Endothelial cell of umbilical vein (primary cell): ENCODE measurements at regions not wholly inside any gene's neighbourhood (a gene's known extent, or its start where the extent isn't known, plus 50 kb on each side); places are given as distances from the start of the nearest gene placed in this dataset.

Experiments used
- BruUV-seq: library from RNA; stranded (reverse); fragments of 400-500 nt; replicated peaks from 2 replicates; lab custom pipeline; 2021; lab: Mats Ljungman, UMichigan
- CTCF ChIA-PET: fragments of 300-600, 350-600 bp; sonication (Branson Sonifier 250); formaldehyde crosslinking; loops from one replicate; lab custom pipeline; 2021; ENCODE audit warnings: antibody characterized with exemption, inconsistent platforms; lab: Charles Lee
- POLR2A ChIA-PET: fragments of 300-600, 350-600 bp; sonication (Branson Sonifier 250); formaldehyde crosslinking; loops from one replicate; lab custom pipeline; 2021; ENCODE audit warnings: antibody characterized with exemption, inconsistent platforms; lab: Charles Lee
- DNase-seq: peaks from one replicate; pipeline ENCODE4 v3.0.0-alpha.2; 2011; ENCODE audit warnings: low read depth, low spot score
- FAIRE-seq: peaks from 2 replicates; lab custom pipeline; 2011; peaks lifted over from hg19 to GRCh38; lab: Jason Lieb, UNC
- H2AFZ ChIP-seq: 2 replicates; pipeline ENCODE4 v1.6.0; 2012; ENCODE audit warnings: low read depth, low read length, control low read depth, inconsistent platforms
- H3K27ac ChIP-seq: 2 replicates; pipeline ENCODE4 v1.5.1; 2011; ENCODE audit warnings: low read depth, mild to moderate bottlenecking, control low read depth, low read length, moderate library complexity; ENCODE audit not compliant: insufficient read depth
- H3K27me3 ChIP-seq, 2 experiments: 2 replicates each; pipeline versions ENCODE4 v1.6.0 to v1.6.1; 2011; ENCODE audit warnings: low read length in 2 of 2, mixed read lengths in 1 of 2; ENCODE audit not compliant: control insufficient read depth in 2 of 2, insufficient read depth in 2 of 2
- H3K36me3 ChIP-seq, 2 experiments: 2 replicates in 1 of 2; 3 replicates in 1 of 2; pipeline ENCODE4 v1.5.1; 2011; ENCODE audit warnings: low read length in 2 of 2, mild to moderate bottlenecking in 1 of 2, moderate library complexity in 1 of 2; ENCODE audit not compliant: control insufficient read depth in 2 of 2, insufficient read depth in 2 of 2; ENCODE audit errors: extremely low read depth in 1 of 2
- H3K4me1 ChIP-seq: 3 replicates; pipeline ENCODE4 v1.5.1; 2011; ENCODE audit warnings: mild to moderate bottlenecking, low read length; ENCODE audit not compliant: control insufficient read depth, insufficient read depth; ENCODE audit errors: extremely low read depth
- H3K4me2 ChIP-seq: 2 replicates; pipeline ENCODE4 v1.6.1; 2011; ENCODE audit warnings: low read length, control low read depth, mixed read lengths; ENCODE audit not compliant: insufficient read depth
- H3K4me3 ChIP-seq, 3 experiments: fragments of 200-600 bp in 1 of 3; sonication (generic), shearing (Covaris generic) in 1 of 3; replicated peaks in 1 of 3; 2 replicates each; pipeline ENCODE4 v1.5.1; 2011 to 2016; ENCODE audit warnings: control low read depth in 3 of 3, low read length in 3 of 3, mild to moderate bottlenecking in 2 of 3, inconsistent platforms in 1 of 3, low read depth in 1 of 3, moderate library complexity in 1 of 3; ENCODE audit not compliant: insufficient read depth in 1 of 3
- H3K79me2 ChIP-seq: 2 replicates; pipeline ENCODE4 v1.6.0; 2012; ENCODE audit warnings: low read length, inconsistent platforms; ENCODE audit not compliant: control insufficient read depth, insufficient read depth
- H3K9ac ChIP-seq: replicated peaks from 2 replicates; pipeline ENCODE3; 2011; ENCODE audit warnings: low read length, control low read depth; ENCODE audit not compliant: insufficient read depth; ENCODE audit errors: extremely low read depth
- H3K9me1 ChIP-seq: replicated peaks from 3 replicates; pipeline ENCODE4 v1.6.0; 2011; ENCODE audit warnings: mild to moderate bottlenecking, low read length; ENCODE audit not compliant: control insufficient read depth, insufficient read depth; ENCODE audit errors: extremely low read depth
- H3K9me3 ChIP-seq: replicated peaks from 2 replicates; pipeline ENCODE4 v1.5.1; 2012; ENCODE audit warnings: low read length, inconsistent platforms; ENCODE audit not compliant: control insufficient read depth, insufficient read depth
- H4K20me1 ChIP-seq: replicated peaks from 2 replicates; pipeline ENCODE3; 2011; ENCODE audit warnings: mild to moderate bottlenecking, low read length; ENCODE audit not compliant: control insufficient read depth, insufficient read depth; ENCODE audit errors: extremely low read depth
- CTCF ChIP-seq, 2 donors: IDR thresholded peaks; 1 replicate in 1 of 2; 2 replicates in 1 of 2; pipeline ENCODE4 v1.5.1; 2011; ENCODE audit warnings: low read length in 2 of 2, mild to moderate bottlenecking in 2 of 2, moderate library complexity in 2 of 2, control low read depth in 1 of 2, inconsistent platforms in 1 of 2, low read depth in 1 of 2; ENCODE audit not compliant: insufficient read depth in 1 of 2; ENCODE audit errors: extremely low read depth in 1 of 2
- EZH2 ChIP-seq: IDR thresholded peaks from 2 replicates; pipeline ENCODE4 v1.6.1; 2012; ENCODE audit warnings: borderline replicate concordance, low read depth, mild to moderate bottlenecking, moderate library complexity, low read length, inconsistent platforms; ENCODE audit not compliant: severe bottlenecking
- FOS ChIP-seq: IDR thresholded peaks from 2 replicates; pipeline ENCODE4 v1.6.1; 2011; ENCODE audit warnings: mild to moderate bottlenecking, low read length, moderate library complexity, borderline replicate concordance; ENCODE audit not compliant: insufficient read depth
- GATA2 ChIP-seq: IDR thresholded peaks from 2 replicates; pipeline ENCODE4 v1.7.0; 2011; ENCODE audit warnings: low read depth, mild to moderate bottlenecking, moderate library complexity, mixed read lengths, low read length; ENCODE audit not compliant: insufficient read length, insufficient read depth
- JUN ChIP-seq: IDR thresholded peaks from 2 replicates; pipeline ENCODE4 v1.6.1; 2011; ENCODE audit warnings: borderline replicate concordance, low read depth; ENCODE audit not compliant: insufficient read length, insufficient read depth
- MYC ChIP-seq: IDR thresholded peaks from one replicate; pipeline ENCODE4 v1.6.1; 2011; ENCODE audit warnings: mild to moderate bottlenecking, low read depth, low read length
- POLR2A ChIP-seq: IDR thresholded peaks from 2 replicates; pipeline ENCODE4 v1.6.1; 2012; ENCODE audit warnings: low read depth, mild to moderate bottlenecking, control low read depth, low read length
- POLR2AphosphoS5 ChIP-seq: IDR thresholded peaks from 2 replicates; pipeline ENCODE4 v1.6.1; 2012; ENCODE audit warnings: low read depth, mild to moderate bottlenecking, control low read depth, low read length, moderate library complexity; ENCODE audit not compliant: insufficient read depth
- dilution Hi-C: fragments of 300-500 bp; cut with MboI; formaldehyde crosslinking; loops from one replicate; pipeline ENCODE4 v1.15.0; 2019; ENCODE audit warnings: low sequenced_read_pairs; ENCODE audit not compliant: extremely low pct_ligation_motif_present
- intact Hi-C: fragments of 100-400 bp; cut with micrococcal nuclease; formaldehyde crosslinking; loops from one replicate; pipeline ENCODE4 v1.10.0; 2022
- TF ChIP-seq, protein P1 (sequence below): IDR thresholded peaks from 2 replicates; pipeline ENCODE4 v1.6.1; 2011; ENCODE audit not compliant: insufficient read depth, insufficient read length

DNA sequence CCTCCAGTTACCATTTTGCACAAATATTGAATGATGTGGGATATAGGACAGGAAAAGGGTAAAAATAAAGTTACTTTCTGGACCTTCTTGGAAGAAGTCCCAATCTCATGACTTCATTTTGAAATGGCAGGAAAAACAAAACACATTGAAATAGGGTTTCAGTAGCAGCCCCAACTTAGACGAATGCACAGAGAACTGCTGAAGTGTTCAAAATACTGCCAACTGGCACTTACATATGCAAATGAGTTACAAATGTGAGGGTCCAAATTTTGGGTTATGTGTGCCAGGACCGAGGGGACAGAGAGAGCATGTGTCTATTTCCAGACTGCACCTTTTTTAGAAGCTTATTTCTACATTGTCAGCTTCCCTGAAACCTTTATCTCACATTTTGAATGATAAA is 112.9 kb upstream of the CCDC68 start:
- Histone ChIP-seq H3K4me2 (no peak overlapping the region), H3K27me3 (peaks cover 1 to 18% of the 10 kb centered on the region in 2 experiments), H3K27ac (no peak overlapping the region), H3K9me3 (no peaks in the 10 kb centered on the region), H4K20me1 (no peaks in the 10 kb centered on the region), H3K9me1 (no peaks in the 10 kb centered on the region), H3K4me1 (no peaks in the 10 kb centered on the region), H3K9ac (no peak overlapping the region), H2AFZ (no peak overlapping the region), H3K4me3 (no peak overlapping the region), H3K36me3 (no peaks in the 10 kb centered on the region), H3K79me2 (no peaks in the 10 kb centered on the region)
- POLR2A ChIA-PET = no interaction called here
- CTCF ChIA-PET = interaction anchor here (1.4 kb wide), 1 partner anchor 13 kb away, joined by 5 read pairs; no protein-coding TSS in a partner anchor
- BruUV-seq = no TSS peak
- DNase-seq (no peak), FAIRE-seq (no peak)
- TF ChIP-seq POLR2A = no peak
- no peak for TF ChIP-seq CTCF (IDR thresholded peaks at IDR 0.05; ENCODE audit: extremely low read depth in 1 of 2, insufficient read depth in 1 of 2, low read depth in 1 of 2, low read length in 2 of 2)
- TF ChIP-seq JUN = no peak
- TF ChIP-seq FOS = no peak
- no peak for TF ChIP-seq MYC
- no peak for TF ChIP-seq POLR2AphosphoS5
- no peak for TF ChIP-seq EZH2
- TF ChIP-seq, protein P1, sequence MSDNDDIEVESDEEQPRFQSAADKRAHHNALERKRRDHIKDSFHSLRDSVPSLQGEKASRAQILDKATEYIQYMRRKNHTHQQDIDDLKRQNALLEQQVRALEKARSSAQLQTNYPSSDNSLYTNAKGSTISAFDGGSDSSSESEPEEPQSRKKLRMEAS = no peak
- no peak for TF ChIP-seq GATA2
- dilution Hi-C loops (no loop called here), intact Hi-C loops (no loop called here)
